ENCODE measurements at regions not wholly inside any gene's neighbourhood (a gene's known extent, or its start where the extent isn't known, plus 50 kb on each side); places are given as distances from the start of the nearest gene placed in this dataset.

GRCh38 chr15:97747342-97747741 lies 213.2 kb upstream of the ARRDC4 start:
- peaks cover 14% of the 10 kb centered on the region for H3K9me3 ChIP-seq (ENCODE audit: control insufficient read depth, insufficient read depth, low read length)
- H4K8ac ChIP-seq (ENCODE audit: low read depth in 2 of 2, low read length in 2 of 2) = no peak overlapping the region
- ChIA-PET CTCF (no interaction called here), POLR2A (ENCODE audit: unreplicated experiment) (no interaction called here)
- in situ Hi-C loops (cut with MboI; ENCODE audit: low sequenced_read_pairs) (no loop called here), dilution Hi-C loops (cut with HindIII; ENCODE audit: low sequenced_read_pairs, unreplicated experiment) (no loop called here), intact Hi-C loops (cut with micrococcal nuclease) (no loop called here)
- H3K27ac ChIP-seq (ENCODE audit: insufficient read depth, low read length) = no peak overlapping the region
- H4K20me1 ChIP-seq (ENCODE audit: insufficient read depth, low read length) = no peaks in the 10 kb centered on the region
- no peak overlapping the region for H3K4me2 ChIP-seq (ENCODE audit: low read depth, low read length)
- no peak overlapping the region for H3K23ac ChIP-seq (ENCODE audit: low read depth, low read length)
- no peaks in the 10 kb centered on the region for H3K27me3 ChIP-seq (ENCODE audit: control insufficient read depth, insufficient read depth, low read length)
- no peak overlapping the region for H2BK20ac ChIP-seq (ENCODE audit: low read depth, low read length)
- TF ChIP-seq RCOR1 (IDR thresholded peaks at IDR 0.05; ENCODE audit: insufficient replicate concordance, low read length) = no peak
- no peak for TF ChIP-seq NFE2L2 (IDR thresholded peaks at IDR 0.05; ENCODE audit: low read depth, low read length)
- TF ChIP-seq MAZ (IDR thresholded peaks at IDR 0.05; ENCODE audit: borderline replicate concordance, low read depth, low read length) = no peak
- no peak for TF ChIP-seq BHLHE40 (IDR thresholded peaks at IDR 0.05; ENCODE audit: low read depth, low read length)
- no peak for TF ChIP-seq FOS (IDR thresholded peaks at IDR 0.05; ENCODE audit: low read depth, low read length)
- TF ChIP-seq USF2 (IDR thresholded peaks at IDR 0.05; ENCODE audit: low read depth, low read length) = no peak
- no peak for TF ChIP-seq CEBPB (IDR thresholded peaks at IDR 0.05; ENCODE audit: low read depth, low read length)
- no peak for TF ChIP-seq POLR2A (IDR thresholded peaks at IDR 0.05; ENCODE audit: low read depth, low read length)
- no peak for TF ChIP-seq CTCF (conservative IDR thresholded peaks at IDR 0.05; ENCODE audit: low read depth, low read length)
- TF ChIP-seq MXI1 (IDR thresholded peaks at IDR 0.05; ENCODE audit: borderline replicate concordance, low read depth, low read length) = no peak
- TF ChIP-seq RAD21 (IDR thresholded peaks at IDR 0.05; ENCODE audit: low read length) = no peak
- no peak for TF ChIP-seq RFX5 (IDR thresholded peaks at IDR 0.05; ENCODE audit: low read depth, low read length)
- no TSS peak for BruUV-seq (replicated peaks)
- H2AK5ac ChIP-seq (ENCODE audit: low read depth, low read length) = no peak overlapping the region
- no peak overlapping the region for H4K5ac ChIP-seq (ENCODE audit: low read depth, low read length)
- H2AK9ac ChIP-seq (replicated peaks; ENCODE audit: low read depth, low read length, poor library complexity) = no peak overlapping the region
- H3K79me1 ChIP-seq (ENCODE audit: low read depth in 1 of 2, low read length in 2 of 2) = no peaks in the 10 kb centered on the region
- H3K36me3 ChIP-seq (ENCODE audit: control insufficient read depth, insufficient read depth, low read length) = no peaks in the 10 kb centered on the region
- no CpG with 5 or more reads among the region's 5 CpGs for WGBS, 2 experiments (ENCODE audit: extremely low coverage in 2 of 2, insufficient read length in 1 of 2)
- H3K9ac ChIP-seq (ENCODE audit: low read depth, low read length) = no peak overlapping the region
- no peak overlapping the region for H2BK120ac ChIP-seq (ENCODE audit: low read depth, low read length)
- no peaks in the 10 kb centered on the region for H3K9me1 ChIP-seq (ENCODE audit: insufficient read depth, low read length)
- no peak overlapping the region for H2BK5ac ChIP-seq (ENCODE audit: low read depth, low read length, poor library complexity, severe bottlenecking)
- H3K18ac ChIP-seq (ENCODE audit: low read depth, low read length) = no peak overlapping the region
- H4K91ac ChIP-seq (ENCODE audit: insufficient read depth, low read depth, low read length) = no peak overlapping the region
- H3K56ac ChIP-seq (ENCODE audit: extremely low read depth, insufficient read depth, low read length) = no peak overlapping the region
- H3K14ac ChIP-seq (replicated peaks; ENCODE audit: low read depth, low read length) = no peak overlapping the region
- ATAC-seq (ENCODE audit: low read depth) = no peak
- H2AFZ ChIP-seq (replicated peaks; ENCODE audit: low read length, poor library complexity) = no peak overlapping the region
- no peaks in the 10 kb centered on the region for H3K4me1 ChIP-seq (ENCODE audit: control insufficient read depth, insufficient read depth, low read length)
- H3K4me3 ChIP-seq (ENCODE audit: insufficient read depth, low read depth, low read length) = no peak overlapping the region
- no peak overlapping the region for H2BK15ac ChIP-seq (ENCODE audit: low read depth, low read length)
- H3K4ac ChIP-seq (ENCODE audit: low read depth, low read length) = no peak overlapping the region
- no peak for DNase-seq

Measured in IMR-90 (cell line).